Calu3 (cell line): ENCODE measurements at regions not wholly inside any gene's neighbourhood (a gene's known extent, or its start where the extent isn't known, plus 50 kb on each side); places are given as distances from the start of the nearest gene placed in this dataset.

Source experiments
- BruUV-seq: library from RNA; stranded (reverse); fragments of 400-500 nt; replicated peaks from 2 replicates; lab custom pipeline; 2021; lab: Mats Ljungman, UMichigan
- CTCF ChIA-PET: fragments of 300-600 bp; sonication (Branson Sonifier 250); formaldehyde crosslinking; loops from one replicate; lab custom pipeline; 2022; ENCODE audit warnings: antibody characterized with exemption; lab: Charles Lee
- DNase-seq: peaks from one replicate; pipeline ENCODE4 v3.0.0; 2022
- H3K27ac Mint-ChIP-seq: one replicate; pipeline ENCODE4 v1.8.0; 2022; ENCODE audit warnings: mixed read lengths; ENCODE audit not compliant: unreplicated experiment
- H3K27me3 Mint-ChIP-seq: one replicate; pipeline ENCODE4 v1.8.0; 2022; ENCODE audit warnings: mixed read lengths; ENCODE audit not compliant: unreplicated experiment
- H3K36me3 Mint-ChIP-seq: one replicate; pipeline ENCODE4 v1.8.0; 2022; ENCODE audit warnings: mild to moderate bottlenecking, moderate library complexity, mixed read lengths; ENCODE audit not compliant: insufficient read depth, unreplicated experiment
- H3K4me1 Mint-ChIP-seq: one replicate; pipeline ENCODE4 v1.8.0; 2022; ENCODE audit warnings: mild to moderate bottlenecking, low read depth, mixed read lengths; ENCODE audit not compliant: unreplicated experiment
- H3K4me3 Mint-ChIP-seq: one replicate; pipeline ENCODE4 v1.8.0; 2022; ENCODE audit warnings: mild to moderate bottlenecking, low read depth, moderate library complexity, mixed read lengths; ENCODE audit not compliant: unreplicated experiment
- H3K9me3 Mint-ChIP-seq: one replicate; pipeline ENCODE4 v1.8.0; 2022; ENCODE audit warnings: low read depth, mixed read lengths; ENCODE audit not compliant: unreplicated experiment
- CTCF ChIP-seq: fragments of 200-600 bp; IDR thresholded peaks from one replicate; pipeline ENCODE4 v1.8.0; 2022; ENCODE audit warnings: antibody characterized with exemption; ENCODE audit not compliant: unreplicated experiment
- intact Hi-C: fragments of 100-400 bp; cut with micrococcal nuclease; formaldehyde crosslinking; loops from one replicate; pipeline ENCODE4 v1.10.0; 2022; ENCODE audit not compliant: unreplicated experiment

- intact Hi-C loops: no loop called here
- peaks cover 1% of the 10 kb centered on the region for H3K36me3 Mint-ChIP-seq
- H3K9me3 Mint-ChIP-seq: no peaks in the 10 kb centered on the region
- H3K27ac Mint-ChIP-seq: no peak overlapping the region
- CTCF ChIA-PET: no interaction called here
- DNase-seq: no peak
- H3K4me3 Mint-ChIP-seq: no peak overlapping the region
- peaks cover 65% of the 10 kb centered on the region for H3K27me3 Mint-ChIP-seq
- no peaks in the 10 kb centered on the region for H3K4me1 Mint-ChIP-seq
- BruUV-seq: no TSS peak
- TF ChIP-seq CTCF: no peak
Observed at GRCh38 chr10:132133005-132133404, 53.7 kb upstream of the DPYSL4 start.

DNA sequence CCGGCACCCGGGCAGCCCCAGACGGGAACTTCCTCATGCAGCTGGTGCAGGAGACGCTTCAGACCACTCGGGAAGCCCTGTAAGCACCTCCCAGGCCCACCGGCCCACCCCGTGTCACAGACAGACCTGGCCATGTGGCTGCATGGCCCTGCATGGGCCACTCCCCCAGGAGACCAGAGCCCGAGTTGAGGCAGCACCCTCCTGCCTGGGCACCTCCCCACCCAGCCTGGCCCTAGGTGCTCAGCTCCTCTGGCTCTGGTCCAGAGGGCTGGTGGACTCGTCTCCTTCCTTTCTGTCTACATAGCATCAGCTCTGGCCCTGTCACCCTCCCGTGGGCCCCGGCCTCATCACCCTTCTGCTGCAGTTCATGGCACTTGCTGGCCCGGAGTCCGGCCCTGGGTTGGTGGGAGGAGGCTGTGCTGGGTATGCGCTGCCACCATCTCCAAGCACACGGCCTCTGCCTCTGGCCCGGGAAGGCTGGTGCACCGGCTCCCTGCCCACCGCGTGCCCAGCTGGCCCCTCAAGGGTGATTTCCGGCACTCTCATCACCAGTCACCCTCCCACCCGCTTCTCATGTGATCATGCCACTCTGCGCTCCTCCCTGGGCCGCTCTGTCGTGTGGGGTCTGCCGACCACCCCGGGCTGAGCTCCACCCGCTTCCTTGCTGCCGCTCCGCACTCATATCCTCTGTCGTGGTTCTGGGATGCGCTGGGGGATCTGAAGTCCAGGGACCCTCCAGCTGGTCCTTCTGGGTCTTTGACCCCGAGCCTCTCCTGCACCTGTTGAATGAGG, 53.1 kb upstream of the DPYSL4 start:
- H3K4me1 Mint-ChIP-seq: no peaks in the 10 kb centered on the region
- intact Hi-C loops: no loop called here
- CTCF ChIA-PET: no interaction called here
- peaks cover 58% of the 10 kb centered on the region for H3K27me3 Mint-ChIP-seq
- DNase-seq: no peak
- no TSS peak for BruUV-seq
- peaks cover 3% of the 10 kb centered on the region for H3K36me3 Mint-ChIP-seq
- no peak for TF ChIP-seq CTCF
- H3K27ac Mint-ChIP-seq: no peak overlapping the region
- H3K9me3 Mint-ChIP-seq: no peaks in the 10 kb centered on the region
- no peak overlapping the region for H3K4me3 Mint-ChIP-seq

DNA sequence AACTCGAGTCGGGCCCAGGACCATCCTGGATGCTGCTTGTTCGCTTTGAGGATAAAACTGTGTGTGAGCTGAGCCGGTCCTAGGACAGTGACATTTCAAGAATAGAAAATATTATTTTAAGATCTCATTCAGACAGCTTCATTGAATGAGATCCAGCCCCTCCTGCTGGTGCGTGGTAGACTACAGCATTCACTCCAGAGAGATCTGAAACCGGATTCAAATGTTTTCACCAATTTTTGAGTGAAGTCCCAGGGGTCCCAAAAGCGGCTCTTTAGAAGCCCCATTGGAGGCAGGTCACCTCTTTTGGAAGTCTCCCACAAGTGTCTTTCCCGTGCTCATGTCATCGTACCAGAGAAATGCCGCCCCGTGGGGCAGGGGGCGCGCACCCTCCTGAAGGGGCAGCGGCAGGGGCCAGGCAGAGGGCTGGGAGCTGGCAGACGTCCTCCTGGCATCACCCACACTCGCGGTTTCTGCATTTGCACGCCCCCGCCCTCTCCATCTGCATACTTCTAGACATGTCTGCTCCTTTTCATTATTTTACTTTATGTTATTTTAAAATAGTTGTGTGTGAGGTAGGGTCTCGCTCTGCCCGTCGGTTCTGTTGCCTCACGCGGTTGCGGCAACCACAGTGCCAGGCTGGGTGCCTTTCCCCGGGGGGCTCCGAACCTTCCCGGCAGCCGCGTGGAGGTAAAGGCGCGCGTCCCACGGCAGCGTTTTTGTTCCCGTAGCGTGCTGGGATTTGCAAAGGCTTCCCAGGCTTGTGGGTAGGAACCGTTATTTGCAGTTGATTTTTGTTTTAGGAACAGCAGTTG, 52.3 kb upstream of the DPYSL4 start:
- Mint-ChIP-seq H3K27me3 (peaks cover 50% of the 10 kb centered on the region), H3K4me3 (no peak overlapping the region), H3K4me1 (no peaks in the 10 kb centered on the region), H3K9me3 (no peaks in the 10 kb centered on the region), H3K36me3 (peaks cover 3% of the 10 kb centered on the region), H3K27ac (no peak overlapping the region)
- DNase-seq: no peak
- no TSS peak for BruUV-seq
- CTCF ChIA-PET: no interaction called here
- intact Hi-C loops: no loop called here
- TF ChIP-seq CTCF: no peak

DNA sequence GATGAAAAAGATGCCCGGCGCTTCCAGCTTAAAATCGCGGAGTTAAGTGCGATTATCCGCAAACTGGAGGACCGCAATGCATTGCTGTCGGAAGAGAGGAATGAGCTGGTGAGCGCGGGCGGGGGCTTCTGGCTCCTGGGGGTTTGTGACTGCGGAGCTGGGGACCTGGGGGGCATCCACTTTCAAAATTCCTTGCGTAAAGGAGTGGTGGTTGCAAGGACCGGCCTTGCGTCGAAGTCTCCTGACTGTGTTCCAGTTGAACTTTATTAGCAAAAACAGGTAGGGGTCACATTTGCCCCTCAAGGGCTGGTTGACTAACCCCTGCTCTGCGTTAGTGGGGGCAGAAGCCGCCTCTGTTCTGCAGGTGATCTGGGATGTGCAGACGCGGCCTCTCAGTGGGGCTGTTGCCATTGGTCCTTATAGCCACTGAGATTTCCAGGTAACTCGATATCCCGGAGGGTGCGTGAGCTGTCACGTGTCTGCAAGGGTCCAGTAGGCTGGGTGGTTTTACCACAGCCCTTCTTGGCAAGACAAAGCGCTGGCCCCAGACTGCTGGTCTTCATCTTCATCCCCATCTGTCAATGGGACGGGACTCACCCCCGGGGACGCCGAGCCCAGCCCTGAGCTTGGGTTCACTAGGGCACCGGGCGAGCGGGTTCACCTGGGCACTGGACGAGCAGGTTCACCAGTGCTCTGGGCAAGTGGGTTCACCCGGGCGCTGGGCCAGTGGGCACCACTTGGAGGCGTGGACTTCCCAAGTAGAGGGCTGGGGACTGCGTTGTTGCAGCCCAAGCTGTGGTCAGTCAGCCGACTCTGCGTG, 51.5 kb upstream of the DPYSL4 start:
- intact Hi-C loops: no loop called here
- no TSS peak for BruUV-seq
- TF ChIP-seq CTCF: no peak
- no peaks in the 10 kb centered on the region for H3K9me3 Mint-ChIP-seq
- H3K4me1 Mint-ChIP-seq: no peaks in the 10 kb centered on the region
- DNase-seq: no peak
- peaks cover 42% of the 10 kb centered on the region for H3K27me3 Mint-ChIP-seq
- H3K36me3 Mint-ChIP-seq: peaks cover 3% of the 10 kb centered on the region
- no peak overlapping the region for H3K27ac Mint-ChIP-seq
- H3K4me3 Mint-ChIP-seq: no peak overlapping the region
- CTCF ChIA-PET: no interaction called here
